ACC112 (cell line): ENCODE measurements at regions not wholly inside any gene's neighbourhood (a gene's known extent, or its start where the extent isn't known, plus 50 kb on each side); places are given as distances from the start of the nearest gene placed in this dataset.
"Not testable (repeated sequence)": the region's sequence is repeated elsewhere in the genome, so short reads cannot be mapped to it uniquely, and the experiment has no call there.

Experiments used
- H2AFZ ChIP-seq: fragments of 200-600 bp; sonication (generic); one replicate; pipeline ENCODE4 v1.6.0; 2017; ENCODE audit warnings: antibody characterized with exemption, low read length; ENCODE audit not compliant: unreplicated experiment
- H3K27ac ChIP-seq: fragments of 200-600 bp; sonication (generic); 2 replicates; pipeline ENCODE4 v1.5.1; 2014; ENCODE audit warnings: low read depth, mild to moderate bottlenecking, antibody characterized with exemption, low read length, moderate library complexity
- H3K27me3 ChIP-seq: fragments of 200-600 bp; sonication (generic); 2 replicates; pipeline ENCODE4 v1.6.1; 2014; ENCODE audit warnings: mild to moderate bottlenecking, antibody characterized with exemption, low read length, moderate library complexity, mixed read lengths; ENCODE audit not compliant: insufficient read depth
- H3K36me3 ChIP-seq: fragments of 200-600 bp; sonication (generic); 2 replicates; pipeline ENCODE4 v1.6.1; 2016; ENCODE audit warnings: mild to moderate bottlenecking, antibody characterized with exemption, low read length, moderate library complexity, mixed read lengths; ENCODE audit not compliant: insufficient read depth
- H3K4me1 ChIP-seq: fragments of 200-600 bp; sonication (generic); one replicate; pipeline ENCODE4 v1.6.1; 2016; ENCODE audit warnings: low read length, mixed read lengths; ENCODE audit not compliant: insufficient read depth, unreplicated experiment, control insufficient read depth
- H3K4me3 ChIP-seq: fragments of 200-600 bp; sonication (generic); 2 replicates; pipeline ENCODE4 v1.5.1; 2014; ENCODE audit warnings: mild to moderate bottlenecking, low read depth, low read length
- H3K79me2 ChIP-seq: fragments of 200-600 bp; sonication (generic); one replicate; pipeline ENCODE4 v1.6.0; 2016; ENCODE audit warnings: low read length; ENCODE audit not compliant: control insufficient read depth, unreplicated experiment, insufficient read depth

- H3K36me3 ChIP-seq: no peaks in the 10 kb centered on the region
- H3K4me1 ChIP-seq: no peaks in the 10 kb centered on the region
- no peaks in the 10 kb centered on the region for H3K27me3 ChIP-seq
- H3K4me3 ChIP-seq: no peak overlapping the region
- no peak overlapping the region for H2AFZ ChIP-seq
- no peak overlapping the region for H3K27ac ChIP-seq
- no peaks in the 10 kb centered on the region for H3K79me2 ChIP-seq
These were observed 96.7 kb upstream of the DIAPH3 start for GRCh38 chr13:60260440-60260839.

- H3K27me3 ChIP-seq: no peaks in the 10 kb centered on the region
- no peaks in the 10 kb centered on the region for H3K36me3 ChIP-seq
- no peaks in the 10 kb centered on the region for H3K4me1 ChIP-seq
- H3K27ac ChIP-seq: no peak overlapping the region
- no peak overlapping the region for H3K4me3 ChIP-seq
- H3K79me2 ChIP-seq: no peaks in the 10 kb centered on the region
- H2AFZ ChIP-seq: no peak overlapping the region
These were observed 98.0 kb upstream of the DIAPH3 start for GRCh38 chr13:60261432-60262351.

GRCh38 chr13:60265566-60265965 is 101.8 kb upstream of the DIAPH3 start:
- Histone ChIP-seq H3K4me3 (no peak overlapping the region), H3K27ac (no peak overlapping the region), H2AFZ (no peak overlapping the region), H3K36me3 (no peaks in the 10 kb centered on the region), H3K27me3 (peaks cover 15% of the 10 kb centered on the region), H3K79me2 (no peaks in the 10 kb centered on the region), H3K4me1 (peaks cover 4% of the 10 kb centered on the region)

GRCh38 chr13:60267498-60268202 is 103.9 kb upstream of the DIAPH3 start:
- Histone ChIP-seq H3K4me1 (peaks cover 4% of the 10 kb centered on the region), H3K79me2 (no peaks in the 10 kb centered on the region), H3K27me3 (peaks cover 24% of the 10 kb centered on the region), H3K27ac (no peak overlapping the region), H2AFZ (peak overlapping the region; percentile 82), H3K4me3 (peak overlapping the region; percentile 85), H3K36me3 (no peaks in the 10 kb centered on the region)

- peak overlapping the region; percentile 85 for H3K4me3 ChIP-seq
These were observed 104.5 kb upstream of the DIAPH3 start for GRCh38 chr13:60268203-60268555.

GRCh38 chr13:60273971-60274527 is 110.3 kb upstream of the DIAPH3 start:
- Histone ChIP-seq H3K4me1 (peaks cover 4% of the 10 kb centered on the region), H3K79me2 (no peaks in the 10 kb centered on the region), H2AFZ (no peak overlapping the region), H3K27me3 (peaks cover 38% of the 10 kb centered on the region), H3K4me3 (no peak overlapping the region), H3K27ac (no peak overlapping the region), H3K36me3 (no peaks in the 10 kb centered on the region)

More at GRCh38 chr13:60268203-60268555, 104.5 kb upstream of the DIAPH3 start:
- Histone ChIP-seq H3K27ac (no peak overlapping the region), H2AFZ (peak overlapping the region; percentile 82), H3K36me3 (no peaks in the 10 kb centered on the region), H3K4me1 (peaks cover 4% of the 10 kb centered on the region), H3K79me2 (no peaks in the 10 kb centered on the region), H3K27me3 (peaks cover 24% of the 10 kb centered on the region)

GRCh38 chr13:60274655-60275054 is 110.9 kb upstream of the DIAPH3 start:
- Histone ChIP-seq H3K4me1 (peaks cover 4% of the 10 kb centered on the region), H3K27me3 (peaks cover 39% of the 10 kb centered on the region), H3K27ac (no peak overlapping the region), H2AFZ (no peak overlapping the region), H3K36me3 (no peaks in the 10 kb centered on the region), H3K4me3 (no peak overlapping the region), H3K79me2 (no peaks in the 10 kb centered on the region)

GRCh38 chr13:60275208-60275607 is 111.5 kb upstream of the DIAPH3 start:
- Histone ChIP-seq H2AFZ (no peak overlapping the region), H3K79me2 (no peaks in the 10 kb centered on the region), H3K27me3 (peaks cover 37% of the 10 kb centered on the region), H3K36me3 (no peaks in the 10 kb centered on the region), H3K4me1 (no peaks in the 10 kb centered on the region), H3K27ac (no peak overlapping the region), H3K4me3 (no peak overlapping the region)

- not testable (repeated sequence) for H3K27ac ChIP-seq, H2AFZ ChIP-seq, H3K4me1 ChIP-seq, H3K36me3 ChIP-seq, H3K79me2 ChIP-seq, H3K4me3 ChIP-seq
- peaks cover 38% of the 10 kb centered on the region for H3K27me3 ChIP-seq
These were observed 116.5 kb upstream of the TDRD3 start for GRCh38 chr13:60280524-60280923.

- no peak overlapping the region for H3K27ac ChIP-seq
- no peak overlapping the region for H3K4me3 ChIP-seq
- H3K27me3 ChIP-seq: peaks cover 34% of the 10 kb centered on the region
- no peaks in the 10 kb centered on the region for H3K79me2 ChIP-seq
- no peak overlapping the region for H2AFZ ChIP-seq
- H3K4me1 ChIP-seq: no peaks in the 10 kb centered on the region
- H3K36me3 ChIP-seq: no peaks in the 10 kb centered on the region
These were observed 114.8 kb upstream of the TDRD3 start for GRCh38 chr13:60282186-60282585.
